Retinal pigment epithelial cell (primary cell): ENCODE measurements at regions not wholly inside any gene's neighbourhood (a gene's known extent, or its start where the extent isn't known, plus 50 kb on each side); places are given as distances from the start of the nearest gene placed in this dataset.

ENCODE experiments used
- DNase-seq: peaks from one replicate; pipeline ENCODE4 v3.0.0-alpha.2; 2010; ENCODE audit warnings: low read depth
- H3K4me3 ChIP-seq: 2 replicates; pipeline ENCODE4 v1.5.1; 2011; ENCODE audit warnings: mild to moderate bottlenecking, low read length, control low read depth, moderate library complexity
- TF ChIP-seq, protein P1 (sequence below): conservative IDR thresholded peaks from 2 replicates; pipeline ENCODE4 v1.5.1; 2011; ENCODE audit warnings: low read depth, low read length, control low read depth, inconsistent platforms

DNA sequence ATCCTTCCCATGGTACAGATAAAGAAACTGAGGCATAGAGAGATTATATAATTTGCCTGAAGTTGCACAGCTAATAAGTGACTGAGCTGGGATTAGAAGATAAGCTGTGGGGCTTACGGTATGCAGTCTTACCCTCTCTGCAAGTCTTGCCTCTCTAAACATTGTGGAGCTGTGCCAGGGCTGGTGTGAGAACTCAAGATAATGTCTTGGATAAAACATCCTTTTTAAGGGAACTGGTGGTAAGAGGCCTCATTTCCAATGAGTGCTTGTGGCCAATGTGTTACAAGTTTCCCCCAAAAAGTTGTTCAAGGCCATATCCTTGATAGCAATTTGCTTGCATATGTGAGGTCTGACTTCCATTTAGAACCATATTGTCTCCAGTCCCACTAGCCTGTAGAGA lies 84.3 kb upstream of the ETAA1 start:
- DNase-seq: no peak
- TF ChIP-seq, protein P1, sequence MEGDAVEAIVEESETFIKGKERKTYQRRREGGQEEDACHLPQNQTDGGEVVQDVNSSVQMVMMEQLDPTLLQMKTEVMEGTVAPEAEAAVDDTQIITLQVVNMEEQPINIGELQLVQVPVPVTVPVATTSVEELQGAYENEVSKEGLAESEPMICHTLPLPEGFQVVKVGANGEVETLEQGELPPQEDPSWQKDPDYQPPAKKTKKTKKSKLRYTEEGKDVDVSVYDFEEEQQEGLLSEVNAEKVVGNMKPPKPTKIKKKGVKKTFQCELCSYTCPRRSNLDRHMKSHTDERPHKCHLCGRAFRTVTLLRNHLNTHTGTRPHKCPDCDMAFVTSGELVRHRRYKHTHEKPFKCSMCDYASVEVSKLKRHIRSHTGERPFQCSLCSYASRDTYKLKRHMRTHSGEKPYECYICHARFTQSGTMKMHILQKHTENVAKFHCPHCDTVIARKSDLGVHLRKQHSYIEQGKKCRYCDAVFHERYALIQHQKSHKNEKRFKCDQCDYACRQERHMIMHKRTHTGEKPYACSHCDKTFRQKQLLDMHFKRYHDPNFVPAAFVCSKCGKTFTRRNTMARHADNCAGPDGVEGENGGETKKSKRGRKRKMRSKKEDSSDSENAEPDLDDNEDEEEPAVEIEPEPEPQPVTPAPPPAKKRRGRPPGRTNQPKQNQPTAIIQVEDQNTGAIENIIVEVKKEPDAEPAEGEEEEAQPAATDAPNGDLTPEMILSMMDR: no peak
- H3K4me3 ChIP-seq: no peak overlapping the region

DNA sequence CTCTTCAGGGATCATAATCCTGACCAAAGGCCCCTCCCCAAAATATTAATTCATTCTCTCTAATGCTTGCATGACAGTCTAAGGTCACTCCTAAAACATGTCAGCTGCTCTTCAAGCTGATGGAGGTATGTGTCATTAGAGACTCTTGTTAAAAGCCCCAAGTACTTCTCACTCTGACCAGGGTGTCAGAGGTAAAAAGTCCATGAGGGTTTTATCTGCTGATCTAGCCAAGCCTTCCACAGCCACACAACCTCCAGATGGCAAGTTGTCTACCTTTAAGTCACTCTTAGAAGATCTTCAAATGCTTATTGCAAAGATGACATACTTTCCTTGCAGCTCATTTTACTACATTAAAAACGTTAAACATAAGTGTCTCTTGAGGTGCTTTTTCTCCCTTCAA lies 83.6 kb upstream of the ETAA1 start:
- no peak overlapping the region for H3K4me3 ChIP-seq
- TF ChIP-seq, protein P1: no peak
- no peak for DNase-seq

DNA sequence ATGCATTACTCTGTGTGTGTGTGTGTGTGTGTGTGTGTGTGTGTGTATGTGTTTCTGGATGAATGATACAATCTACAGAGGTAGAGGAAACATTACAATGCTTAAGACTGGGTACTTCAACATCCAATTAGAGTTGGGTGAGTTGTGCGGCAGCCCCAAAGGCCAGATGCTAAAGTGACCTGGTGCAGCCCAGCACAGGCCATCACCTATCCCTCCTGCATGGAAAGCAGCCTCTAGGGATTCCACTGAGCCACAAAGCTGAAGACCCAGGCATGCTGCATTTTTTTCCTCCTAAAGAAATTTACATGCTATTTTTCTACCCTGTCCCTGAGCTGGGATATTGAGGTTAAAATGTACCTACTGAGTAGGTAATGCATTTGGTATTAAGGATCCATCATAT lies 79.1 kb upstream of the ETAA1 start:
- DNase-seq: no peak
- TF ChIP-seq, protein P1: no peak
- no peak overlapping the region for H3K4me3 ChIP-seq

DNA sequence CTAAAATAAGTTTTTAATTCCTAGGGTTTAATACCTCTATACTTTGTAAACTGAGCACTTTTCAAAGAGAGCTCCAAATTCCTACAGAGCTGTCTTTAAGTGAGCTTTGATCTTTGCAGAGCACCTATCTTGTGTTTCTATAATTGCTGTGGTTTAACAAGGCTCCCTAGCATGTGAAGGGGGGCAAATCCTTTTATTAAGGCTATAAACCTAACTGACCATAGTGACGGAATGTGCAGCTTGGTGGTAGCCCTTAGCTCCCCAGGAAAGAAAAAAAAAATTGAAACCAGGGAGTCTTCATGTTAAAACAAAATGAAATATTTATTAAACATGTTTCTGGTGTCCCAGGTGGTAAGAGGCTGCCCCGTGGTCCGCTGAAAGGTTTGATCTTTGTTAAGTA lies 78.6 kb upstream of the ETAA1 start:
- H3K4me3 ChIP-seq: no peak overlapping the region
- no peak for DNase-seq
- TF ChIP-seq, protein P1: no peak

DNA sequence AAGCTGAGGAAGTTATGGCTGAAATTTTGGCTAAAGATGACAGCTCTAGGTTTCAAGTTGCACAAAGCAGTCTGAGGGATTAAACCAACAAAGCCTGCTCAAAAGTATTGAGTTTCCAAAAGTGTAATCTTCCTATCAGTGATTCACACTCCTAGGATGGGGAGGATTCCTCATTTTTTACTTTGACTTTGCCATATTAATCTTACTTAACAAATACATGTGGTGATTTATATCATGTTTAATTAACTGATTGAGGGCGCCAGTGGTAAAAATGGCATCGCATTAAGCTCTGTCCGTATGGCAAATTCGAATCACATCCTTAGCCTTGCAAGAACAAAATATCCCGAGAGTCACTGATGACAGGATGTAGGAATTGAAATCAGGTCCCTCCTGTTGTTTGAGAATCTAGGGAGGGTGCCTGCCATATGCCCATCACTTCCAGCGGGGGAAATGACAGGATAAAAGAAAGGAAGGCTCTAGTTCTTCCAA lies 78.1 kb upstream of the ETAA1 start:
- TF ChIP-seq, protein P1: no peak
- H3K4me3 ChIP-seq: no peak overlapping the region
- DNase-seq: no peak

DNA sequence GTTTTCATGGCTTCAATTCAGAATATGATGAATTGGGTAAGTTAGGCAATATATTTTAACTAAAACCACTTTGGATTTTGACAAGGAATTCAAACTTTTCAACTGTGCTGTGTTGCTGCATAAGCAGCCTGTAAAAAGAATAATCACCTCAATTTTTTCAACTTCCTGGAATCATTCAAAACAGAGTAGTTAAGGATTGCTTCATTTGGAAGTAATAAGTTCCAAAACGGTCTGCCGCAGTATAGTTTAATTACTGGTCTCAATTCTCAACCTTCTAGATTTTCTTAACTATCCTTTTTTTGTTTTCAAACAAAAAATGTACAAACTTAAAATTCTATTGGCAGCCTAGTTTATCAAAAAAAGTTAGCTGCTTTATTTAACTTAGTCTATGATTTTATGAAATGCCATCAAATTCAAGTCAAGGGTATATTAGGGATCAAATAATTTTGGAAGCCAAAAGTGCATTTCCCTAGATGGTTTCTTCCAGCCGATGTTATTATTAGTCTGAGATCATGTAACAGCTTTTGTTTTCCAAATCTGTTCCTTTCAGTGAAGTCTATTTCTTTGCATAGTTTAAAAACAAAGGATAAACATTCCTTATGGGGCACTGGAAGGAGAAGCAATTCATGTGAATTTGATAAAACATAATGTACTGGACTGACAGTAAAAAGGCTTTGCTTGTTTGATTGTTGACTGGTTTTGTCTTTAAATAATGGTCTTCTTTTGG lies 76.1 kb upstream of the ETAA1 start:
- TF ChIP-seq, protein P1: no peak
- peak overlapping the region; percentile 5 for H3K4me3 ChIP-seq
- DNase-seq: peak; percentile 27

DNA sequence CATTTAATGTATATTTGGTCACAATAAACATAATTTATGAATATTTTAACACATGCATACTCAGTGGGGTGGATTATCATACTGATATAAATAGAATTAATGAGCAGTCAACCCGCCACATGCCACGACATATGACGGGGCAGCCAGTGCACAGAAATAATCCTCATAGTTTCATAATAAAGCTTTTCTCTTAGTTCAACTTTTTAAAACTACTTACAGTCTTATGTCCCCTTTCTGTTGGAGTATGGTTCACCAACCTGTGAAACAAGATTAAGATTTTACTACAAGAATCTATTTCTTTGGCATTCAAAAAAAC lies 75.6 kb upstream of the ETAA1 start:
- peak; percentile 74 for DNase-seq
- TF ChIP-seq, protein P1: no peak
- peak overlapping the region; percentile 5 for H3K4me3 ChIP-seq
